ENCODE measurements at regions not wholly inside any gene's neighbourhood (a gene's known extent, or its start where the extent isn't known, plus 50 kb on each side); places are given as distances from the start of the nearest gene placed in this dataset.
"Not testable (repeated sequence)": the region's sequence is repeated elsewhere in the genome, so short reads cannot be mapped to it uniquely, and the experiment has no call there.

- Mint-ChIP-seq H3K36me3 (peaks cover 1% of the 10 kb centered on the region), H3K27ac (no peak overlapping the region), H3K4me3 (no peak overlapping the region), H3K27me3 (ENCODE audit: low read depth) (no peaks in the 10 kb centered on the region), H3K4me1 (no peaks in the 10 kb centered on the region), H3K9me3 (peaks cover 13% of the 10 kb centered on the region)
- no peak for DNase-seq (ENCODE audit: low spot score in 2 of 2, unreplicated experiment in 2 of 2)
- no peak for TF ChIP-seq CTCF (IDR thresholded peaks at IDR 0.05; ENCODE audit: unreplicated experiment)
These were observed 104.6 kb upstream of the ADRA1B start for GRCh38 chr5:159811712-159812111.

- H3K27me3 Mint-ChIP-seq (ENCODE audit: low read depth); DNase-seq (ENCODE audit: low spot score in 2 of 2, unreplicated experiment in 2 of 2); H3K4me1 Mint-ChIP-seq: not testable (repeated sequence)
These were observed 103.5 kb upstream of the ADRA1B start for GRCh38 chr5:159812759-159813158.

GRCh38 chr5:159814222-159814621, 102.1 kb upstream of the ADRA1B start:
- no peak for TF ChIP-seq CTCF (IDR thresholded peaks at IDR 0.05; ENCODE audit: unreplicated experiment)
- no peaks in the 10 kb centered on the region for H3K27me3 Mint-ChIP-seq (ENCODE audit: low read depth)
- no peak overlapping the region for H3K4me3 Mint-ChIP-seq
- DNase-seq (ENCODE audit: low spot score in 2 of 2, unreplicated experiment in 2 of 2): no peak
- peaks cover 1% of the 10 kb centered on the region for H3K4me1 Mint-ChIP-seq
- no peak overlapping the region for H3K27ac Mint-ChIP-seq
- H3K36me3 Mint-ChIP-seq: peaks cover 1% of the 10 kb centered on the region
- H3K9me3 Mint-ChIP-seq: peaks cover 3% of the 10 kb centered on the region

More at GRCh38 chr5:159812759-159813158, 103.5 kb upstream of the ADRA1B start:
- H3K36me3 Mint-ChIP-seq, H3K27ac Mint-ChIP-seq, H3K9me3 Mint-ChIP-seq, H3K4me3 Mint-ChIP-seq: not testable (repeated sequence)

- peaks cover 3% of the 10 kb centered on the region for H3K9me3 Mint-ChIP-seq
- H3K4me1 Mint-ChIP-seq: peaks cover 1% of the 10 kb centered on the region
- no peak for TF ChIP-seq CTCF (IDR thresholded peaks at IDR 0.05; ENCODE audit: unreplicated experiment)
- H3K4me3 Mint-ChIP-seq: no peak overlapping the region
- H3K27ac Mint-ChIP-seq: no peak overlapping the region
- H3K36me3 Mint-ChIP-seq: peaks cover 1% of the 10 kb centered on the region
- H3K27me3 Mint-ChIP-seq (ENCODE audit: low read depth): no peaks in the 10 kb centered on the region
- no peak for DNase-seq (ENCODE audit: low spot score in 2 of 2, unreplicated experiment in 2 of 2)
These were observed 101.3 kb upstream of the ADRA1B start for GRCh38 chr5:159814805-159815585.

GRCh38 chr5:159817262-159818029, 98.8 kb upstream of the ADRA1B start:
- Mint-ChIP-seq H3K4me3 (no peak overlapping the region), H3K27me3 (ENCODE audit: low read depth) (no peaks in the 10 kb centered on the region), H3K36me3 (no peaks in the 10 kb centered on the region), H3K9me3 (peaks cover under 1% of the 10 kb centered on the region), H3K4me1 (peaks cover 1% of the 10 kb centered on the region), H3K27ac (no peak overlapping the region)
- DNase-seq (ENCODE audit: low spot score in 2 of 2, unreplicated experiment in 2 of 2): no peak
- no peak for TF ChIP-seq CTCF (IDR thresholded peaks at IDR 0.05; ENCODE audit: unreplicated experiment)

All from mesothelial cell of epicardium (in vitro differentiated cells).